ENCODE measurements at regions not wholly inside any gene's neighbourhood (a gene's known extent, or its start where the extent isn't known, plus 50 kb on each side); places are given as distances from the start of the nearest gene placed in this dataset.

- H4K20me1 ChIP-seq, result no peaks in the 10 kb centered on the region
- no peak overlapping the region for H3K4me2 ChIP-seq
- no peak for TF ChIP-seq Cebpa-rat (IDR thresholded peaks at IDR 0.05)
- H3K9ac ChIP-seq, result no peak overlapping the region
- no peak overlapping the region for H3K4me3 ChIP-seq
- H3K27me3 ChIP-seq, result no peaks in the 10 kb centered on the region
- H3K4me1 ChIP-seq, result peaks cover 15% of the 10 kb centered on the region
- H3K36me3 ChIP-seq, result no peaks in the 10 kb centered on the region
- H3K9me3 ChIP-seq, result no peaks in the 10 kb centered on the region; the same call in 1 of the 2 replicates
- no peak overlapping the region for H3K27ac ChIP-seq
Measured at GRCh38 chr1:36725151-36725550, 242.4 kb upstream of the CSF3R start.

GRCh38 chr1:36723813-36724212 is 241.1 kb upstream of the CSF3R start:
- H3K4me2 ChIP-seq, result no peak overlapping the region
- TF ChIP-seq Cebpa-rat (IDR thresholded peaks at IDR 0.05), result no peak
- H4K20me1 ChIP-seq, result no peaks in the 10 kb centered on the region
- no peaks in the 10 kb centered on the region for H3K36me3 ChIP-seq
- peaks cover 2% of the 10 kb centered on the region for H3K4me1 ChIP-seq
- no peak overlapping the region for H3K27ac ChIP-seq
- H3K27me3 ChIP-seq, result no peaks in the 10 kb centered on the region
- no peak overlapping the region for H3K4me3 ChIP-seq
- no peak overlapping the region for H3K9ac ChIP-seq
- no peaks in the 10 kb centered on the region; the same call in 1 of the 2 replicates for H3K9me3 ChIP-seq

- Histone ChIP-seq H3K4me3 (no peak overlapping the region), H3K9me3 (no peaks in the 10 kb centered on the region), H4K20me1 (no peaks in the 10 kb centered on the region), H3K36me3 (no peaks in the 10 kb centered on the region), H3K4me2 (no peak overlapping the region), H3K27me3 (no peaks in the 10 kb centered on the region), H3K27ac (no peak overlapping the region), H3K4me1 (peaks cover 7% of the 10 kb centered on the region), H3K9ac (no peak overlapping the region)
- TF ChIP-seq Cebpa-rat (IDR thresholded peaks at IDR 0.05), result no peak
Measured at GRCh38 chr1:36722871-36723270, 240.2 kb upstream of the CSF3R start.

GRCh38 chr1:36721261-36721660 is 238.5 kb upstream of the CSF3R start:
- no peak overlapping the region for H3K4me2 ChIP-seq

GRCh38 chr1:36717431-36717830 is 234.7 kb upstream of the CSF3R start:
- no peak overlapping the region for H3K4me3 ChIP-seq
- peak overlapping the region; percentile 39 for H3K4me2 ChIP-seq
- H4K20me1 ChIP-seq, result no peaks in the 10 kb centered on the region
- TF ChIP-seq Cebpa-rat (IDR thresholded peaks at IDR 0.05), result no peak
- no peak overlapping the region for H3K27ac ChIP-seq
- no peaks in the 10 kb centered on the region for H3K27me3 ChIP-seq
- no peak overlapping the region for H3K9ac ChIP-seq
- peaks cover 12% of the 10 kb centered on the region for H3K4me1 ChIP-seq
- H3K9me3 ChIP-seq, result no peaks in the 10 kb centered on the region
- H3K36me3 ChIP-seq, result no peaks in the 10 kb centered on the region

More at GRCh38 chr1:36721261-36721660, 238.5 kb upstream of the CSF3R start:
- H3K4me1 ChIP-seq, result peaks cover 12% of the 10 kb centered on the region
- H3K9me3 ChIP-seq, result no peaks in the 10 kb centered on the region
- H4K20me1 ChIP-seq, result no peaks in the 10 kb centered on the region
- no peak overlapping the region for H3K9ac ChIP-seq
- H3K27me3 ChIP-seq, result no peaks in the 10 kb centered on the region
- no peak for TF ChIP-seq Cebpa-rat (IDR thresholded peaks at IDR 0.05)
- H3K27ac ChIP-seq, result no peak overlapping the region
- H3K4me3 ChIP-seq, result no peak overlapping the region
- no peaks in the 10 kb centered on the region for H3K36me3 ChIP-seq

GRCh38 chr1:36715797-36716196 is 233.1 kb upstream of the CSF3R start:
- Histone ChIP-seq H3K27ac (no peak overlapping the region), H3K4me1 (peaks cover 14% of the 10 kb centered on the region), H4K20me1 (no peaks in the 10 kb centered on the region), H3K9me3 (no peaks in the 10 kb centered on the region), H3K4me3 (no peak overlapping the region), H3K4me2 (no peak overlapping the region), H3K36me3 (no peaks in the 10 kb centered on the region), H3K27me3 (no peaks in the 10 kb centered on the region), H3K9ac (no peak overlapping the region)
- no peak for TF ChIP-seq Cebpa-rat (IDR thresholded peaks at IDR 0.05)

GRCh38 chr1:36714301-36714700 is 231.6 kb upstream of the CSF3R start:
- Histone ChIP-seq H3K4me2 (no peak overlapping the region), H3K27me3 (no peaks in the 10 kb centered on the region), H4K20me1 (no peaks in the 10 kb centered on the region), H3K4me1 (peaks cover 26% of the 10 kb centered on the region), H3K36me3 (no peaks in the 10 kb centered on the region), H3K9ac (no peak overlapping the region), H3K4me3 (no peak overlapping the region), H3K27ac (no peak overlapping the region), H3K9me3 (no peaks in the 10 kb centered on the region)
- no peak for TF ChIP-seq Cebpa-rat (IDR thresholded peaks at IDR 0.05)

GRCh38 chr1:36711480-36711879 is 228.8 kb upstream of the CSF3R start:
- H3K9ac ChIP-seq, result no peak overlapping the region
- peaks cover 14% of the 10 kb centered on the region for H3K4me1 ChIP-seq
- no peak overlapping the region for H3K4me3 ChIP-seq
- H3K36me3 ChIP-seq, result no peaks in the 10 kb centered on the region
- H3K4me2 ChIP-seq, result no peak overlapping the region
- H3K27me3 ChIP-seq, result no peaks in the 10 kb centered on the region
- TF ChIP-seq Cebpa-rat (IDR thresholded peaks at IDR 0.05), result no peak
- no peaks in the 10 kb centered on the region for H4K20me1 ChIP-seq
- no peak overlapping the region for H3K27ac ChIP-seq
- no peaks in the 10 kb centered on the region for H3K9me3 ChIP-seq

- Histone ChIP-seq H3K9me3 (no peaks in the 10 kb centered on the region), H3K27me3 (no peaks in the 10 kb centered on the region), H4K20me1 (no peaks in the 10 kb centered on the region), H3K27ac (no peak overlapping the region), H3K36me3 (no peaks in the 10 kb centered on the region), H3K9ac (no peak overlapping the region), H3K4me1 (peaks cover 18% of the 10 kb centered on the region), H3K4me3 (no peak overlapping the region), H3K4me2 (peak overlapping the region; percentile 31; the same call in 1 of the 2 replicates)
- no peak for TF ChIP-seq Cebpa-rat (IDR thresholded peaks at IDR 0.05)
Measured at GRCh38 chr1:36710951-36711350, 228.2 kb upstream of the CSF3R start.

- no peaks in the 10 kb centered on the region for H3K27me3 ChIP-seq
- H4K20me1 ChIP-seq, result no peaks in the 10 kb centered on the region
- peak overlapping the region; percentile 31 for H3K4me2 ChIP-seq
- H3K4me1 ChIP-seq, result peaks cover 18% of the 10 kb centered on the region
- no peak overlapping the region for H3K27ac ChIP-seq
- no peaks in the 10 kb centered on the region for H3K9me3 ChIP-seq
- no peaks in the 10 kb centered on the region for H3K36me3 ChIP-seq
- no peak overlapping the region for H3K4me3 ChIP-seq
- H3K9ac ChIP-seq, result no peak overlapping the region
- no peak for TF ChIP-seq Cebpa-rat (IDR thresholded peaks at IDR 0.05)
Measured at GRCh38 chr1:36709869-36710481, 227.3 kb upstream of the CSF3R start.

- no peaks in the 10 kb centered on the region for H3K36me3 ChIP-seq
- H3K4me3 ChIP-seq, result no peak overlapping the region
- H3K27me3 ChIP-seq, result no peaks in the 10 kb centered on the region
- H3K4me2 ChIP-seq, result no peak overlapping the region
- H3K4me1 ChIP-seq, result peaks cover 24% of the 10 kb centered on the region
- H4K20me1 ChIP-seq, result no peaks in the 10 kb centered on the region
- no peaks in the 10 kb centered on the region for H3K9me3 ChIP-seq
- no peak overlapping the region for H3K27ac ChIP-seq
- no peak overlapping the region for H3K9ac ChIP-seq
- TF ChIP-seq Cebpa-rat (IDR thresholded peaks at IDR 0.05), result no peak
Measured at GRCh38 chr1:36708587-36708986, 225.9 kb upstream of the CSF3R start.

Data from BLaER1 (cell line).